Activated T-helper 1 cell treated with anti-CD3 and anti-CD28 coated beads, Interleukin-12 subunit alpha, Interleukin-12 subunit beta, Interleukin-2, Interleukin-4 antibody, amounts not matched to agents 30 ng/mL and 10 ng/mL and 1 ng/mL, durations not matched to agents 14 hours and 24 hours and 36 hours (primary cell): ENCODE measurements at regions not wholly inside any gene's neighbourhood (a gene's known extent, or its start where the extent isn't known, plus 50 kb on each side); places are given as distances from the start of the nearest gene placed in this dataset.

ENCODE experiments used
- DNase-seq: peaks from one replicate; pipeline ENCODE4 v3.0.0; 2021; ENCODE audit warnings: low spot score
- H3K27ac Mint-ChIP-seq: one replicate; pipeline ENCODE4 v1.8.0; 2021; ENCODE audit warnings: mild to moderate bottlenecking, mixed read lengths
- H3K27me3 Mint-ChIP-seq: one replicate; pipeline ENCODE4 v1.8.0; 2022; ENCODE audit warnings: mild to moderate bottlenecking, moderate library complexity, mixed read lengths; ENCODE audit not compliant: insufficient read depth
- H3K36me3 Mint-ChIP-seq: one replicate; pipeline ENCODE4 v1.8.0; 2021; ENCODE audit warnings: low read depth, mixed read lengths
- H3K4me1 Mint-ChIP-seq: one replicate; pipeline ENCODE4 v1.8.0; 2021; ENCODE audit warnings: low read depth, mixed read lengths
- H3K4me3 Mint-ChIP-seq: one replicate; pipeline ENCODE4 v1.8.0; 2021; ENCODE audit warnings: mild to moderate bottlenecking, moderate library complexity, mixed read lengths
- H3K9me3 Mint-ChIP-seq: one replicate; pipeline ENCODE4 v1.8.0; 2021; ENCODE audit warnings: mixed read lengths
- intact Hi-C: fragments of 100-400 bp; cut with micrococcal nuclease; formaldehyde crosslinking; loops from one replicate; pipeline ENCODE4 v1.15.1; 2024

- intact Hi-C loops, result no loop called here
- H3K27ac Mint-ChIP-seq, result no peak overlapping the region
Observed at GRCh38 chr7:126378642-126379041, 874.1 kb downstream of the GRM8 start.

DNA sequence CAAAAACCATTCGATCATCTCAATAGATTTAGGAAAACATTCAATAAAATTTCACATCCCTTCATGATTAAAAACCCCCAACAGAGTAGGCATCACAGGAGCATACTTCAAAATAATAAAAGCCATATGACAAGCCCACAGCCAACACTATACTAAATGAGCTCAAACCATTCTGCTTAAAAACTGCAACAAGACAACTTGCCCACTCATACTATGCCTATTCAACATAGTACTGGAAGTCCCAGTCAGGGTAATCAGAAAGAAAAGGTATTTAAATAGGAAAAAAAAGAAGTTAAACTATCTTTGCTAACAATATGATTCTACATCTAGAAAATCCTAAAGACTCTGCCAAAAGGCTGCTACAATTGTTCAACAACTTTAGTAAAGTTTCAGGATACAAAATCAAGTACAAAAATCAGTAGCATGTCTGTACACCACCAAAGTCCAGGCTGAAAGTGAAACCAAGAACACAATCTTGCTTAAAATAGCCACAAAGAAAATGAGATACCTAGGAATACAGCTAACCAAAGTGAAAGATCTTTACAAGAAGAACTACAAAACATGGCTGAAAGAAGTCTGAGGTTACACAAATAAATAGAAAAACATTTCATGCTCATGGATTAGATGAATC lies 882.6 kb downstream of the GRM8 start:
- Mint-ChIP-seq H3K36me3 (no peaks in the 10 kb centered on the region), H3K27me3 (no peaks in the 10 kb centered on the region)

More at GRCh38 chr7:126378642-126379041, 874.1 kb downstream of the GRM8 start:
- H3K9me3 Mint-ChIP-seq, result no peaks in the 10 kb centered on the region
- DNase-seq, result no peak
- H3K4me1 Mint-ChIP-seq, result no peaks in the 10 kb centered on the region
- H3K4me3 Mint-ChIP-seq, result no peak overlapping the region
- no peaks in the 10 kb centered on the region for H3K27me3 Mint-ChIP-seq
- no peaks in the 10 kb centered on the region for H3K36me3 Mint-ChIP-seq

GRCh38 chr7:126362746-126363145 lies 890.0 kb downstream of the GRM8 start:
- no peak for DNase-seq
- Mint-ChIP-seq H3K9me3 (no peaks in the 10 kb centered on the region), H3K27me3 (no peaks in the 10 kb centered on the region), H3K27ac (no peak overlapping the region), H3K4me1 (no peaks in the 10 kb centered on the region), H3K36me3 (no peaks in the 10 kb centered on the region), H3K4me3 (no peak overlapping the region)
- intact Hi-C loops, result no loop called here

More for the DNA sequence above, 882.6 kb downstream of the GRM8 start:
- DNase-seq, result no peak
- Mint-ChIP-seq H3K4me3 (no peak overlapping the region), H3K9me3 (no peaks in the 10 kb centered on the region), H3K4me1 (no peaks in the 10 kb centered on the region), H3K27ac (no peak overlapping the region)
- intact Hi-C loops, result no loop called here

DNA sequence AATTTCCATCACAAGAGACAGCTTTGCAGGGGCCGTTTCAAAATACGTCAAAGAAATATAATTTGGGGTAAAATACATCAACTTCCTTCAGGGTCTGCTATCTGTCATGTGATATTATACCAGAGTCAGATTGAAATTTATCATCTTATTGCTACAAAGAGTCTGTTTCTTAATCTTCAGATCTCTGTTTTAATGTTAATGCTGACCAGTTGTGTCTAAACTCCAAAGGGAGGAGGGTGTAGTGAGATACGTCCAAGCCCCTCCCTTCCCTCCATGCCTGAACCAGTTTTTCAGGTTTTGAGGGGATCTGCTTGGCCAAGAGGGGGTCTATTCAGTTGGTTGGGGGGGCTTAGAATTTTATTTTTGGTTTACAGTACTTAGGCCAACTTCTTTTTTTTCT lies 891.6 kb downstream of the GRM8 start:
- Mint-ChIP-seq H3K27me3 (no peaks in the 10 kb centered on the region), H3K4me3 (no peak overlapping the region), H3K36me3 (no peaks in the 10 kb centered on the region), H3K27ac (no peak overlapping the region), H3K9me3 (no peaks in the 10 kb centered on the region), H3K4me1 (no peaks in the 10 kb centered on the region)
- DNase-seq, result no peak
- intact Hi-C loops, result no loop called here

- Mint-ChIP-seq H3K4me3 (no peak overlapping the region), H3K27ac (no peak overlapping the region), H3K36me3 (no peaks in the 10 kb centered on the region), H3K4me1 (no peaks in the 10 kb centered on the region), H3K27me3 (no peaks in the 10 kb centered on the region), H3K9me3 (peaks cover 3% of the 10 kb centered on the region)
- DNase-seq, result no peak
- intact Hi-C loops, result no loop called here
Observed at GRCh38 chr7:126339813-126340212, 912.9 kb downstream of the GRM8 start.

GRCh38 chr7:126305671-126306070 lies 947.1 kb downstream of the GRM8 start:
- intact Hi-C loops, result no loop called here
- no peaks in the 10 kb centered on the region for H3K36me3 Mint-ChIP-seq
- no peaks in the 10 kb centered on the region for H3K27me3 Mint-ChIP-seq
- H3K9me3 Mint-ChIP-seq, result peaks cover 4% of the 10 kb centered on the region
- no peak overlapping the region for H3K27ac Mint-ChIP-seq
- DNase-seq, result no peak
- no peak overlapping the region for H3K4me3 Mint-ChIP-seq
- H3K4me1 Mint-ChIP-seq, result no peaks in the 10 kb centered on the region

DNA sequence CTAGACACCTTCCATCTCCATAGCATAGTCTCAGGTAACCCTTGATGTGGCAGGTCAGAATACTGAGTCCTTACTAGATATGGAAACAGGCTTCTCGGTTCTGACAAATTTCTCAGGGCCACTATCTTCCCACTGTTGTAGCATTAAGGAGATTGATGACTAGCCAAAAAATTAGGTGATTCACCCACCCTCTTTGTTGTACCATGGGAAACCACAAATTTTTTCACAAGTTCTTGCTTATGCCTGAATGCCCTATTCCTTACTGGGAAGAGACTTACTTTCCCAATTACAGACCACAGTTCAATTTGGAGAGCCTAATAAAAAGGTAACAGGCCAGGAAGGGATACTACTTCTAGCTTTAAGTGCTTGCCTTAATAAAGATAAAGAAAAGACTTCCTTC lies 948.8 kb downstream of the GRM8 start:
- no peaks in the 10 kb centered on the region for H3K36me3 Mint-ChIP-seq
- DNase-seq, result no peak
- intact Hi-C loops, result no loop called here
- H3K27ac Mint-ChIP-seq, result no peak overlapping the region
- H3K9me3 Mint-ChIP-seq, result peaks cover 4% of the 10 kb centered on the region
- no peaks in the 10 kb centered on the region for H3K27me3 Mint-ChIP-seq
- no peaks in the 10 kb centered on the region for H3K4me1 Mint-ChIP-seq
- H3K4me3 Mint-ChIP-seq, result no peak overlapping the region

DNA sequence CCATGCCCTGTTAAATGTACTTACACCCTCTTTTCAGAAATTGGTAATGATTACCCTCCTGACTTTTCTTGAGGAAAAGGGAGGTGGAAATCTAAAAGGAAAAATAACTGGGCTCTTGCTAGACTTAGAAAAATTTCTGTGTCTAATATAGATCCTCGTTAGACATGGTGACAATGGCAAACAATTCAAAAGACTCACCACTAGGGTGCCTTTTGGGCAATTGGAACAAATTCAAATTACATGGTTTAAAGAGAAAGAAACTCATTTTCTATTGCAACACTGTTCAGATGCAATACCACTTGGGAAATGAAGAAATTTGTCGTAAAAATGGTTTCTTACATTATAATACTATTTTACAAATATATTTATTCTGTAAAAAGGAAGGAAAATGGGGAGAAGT lies 950.1 kb downstream of the GRM8 start:
- Mint-ChIP-seq H3K9me3 (peaks cover 11% of the 10 kb centered on the region), H3K27me3 (no peaks in the 10 kb centered on the region), H3K36me3 (no peaks in the 10 kb centered on the region), H3K27ac (no peak overlapping the region), H3K4me3 (no peak overlapping the region), H3K4me1 (no peaks in the 10 kb centered on the region)
- no peak for DNase-seq
- intact Hi-C loops, result no loop called here

GRCh38 chr7:126286317-126286716 lies 966.4 kb downstream of the GRM8 start:
- Mint-ChIP-seq H3K4me1 (no peaks in the 10 kb centered on the region), H3K9me3 (no peaks in the 10 kb centered on the region), H3K4me3 (no peak overlapping the region), H3K27ac (no peak overlapping the region), H3K27me3 (no peaks in the 10 kb centered on the region), H3K36me3 (no peaks in the 10 kb centered on the region)
- no peak for DNase-seq
- intact Hi-C loops, result no loop called here

DNA sequence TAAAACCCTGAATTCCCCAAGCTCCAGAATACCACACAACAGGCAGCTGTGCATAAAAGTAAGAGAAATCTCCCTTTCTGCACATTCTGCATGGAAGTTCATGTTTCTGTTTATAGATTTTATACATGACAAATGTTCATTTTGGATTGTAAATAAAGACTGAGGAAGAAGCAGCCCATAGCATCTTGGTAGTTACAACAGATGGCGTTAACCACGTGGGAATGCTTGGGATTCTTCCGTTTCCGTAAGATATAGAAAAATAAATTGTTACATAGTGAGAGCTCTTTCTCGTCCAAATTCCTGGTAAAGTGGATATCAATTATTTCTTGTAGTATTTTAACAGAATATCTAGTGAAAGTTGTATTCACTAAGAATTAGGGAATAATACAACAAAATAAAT lies 1016.5 kb downstream of the GRM8 start:
- DNase-seq, result no peak
- H3K27ac Mint-ChIP-seq, result no peak overlapping the region
- no peaks in the 10 kb centered on the region for H3K36me3 Mint-ChIP-seq
- H3K27me3 Mint-ChIP-seq, result no peaks in the 10 kb centered on the region
- intact Hi-C loops, result no loop called here
- no peaks in the 10 kb centered on the region for H3K4me1 Mint-ChIP-seq
- H3K4me3 Mint-ChIP-seq, result no peak overlapping the region
- peaks cover 7% of the 10 kb centered on the region for H3K9me3 Mint-ChIP-seq

DNA sequence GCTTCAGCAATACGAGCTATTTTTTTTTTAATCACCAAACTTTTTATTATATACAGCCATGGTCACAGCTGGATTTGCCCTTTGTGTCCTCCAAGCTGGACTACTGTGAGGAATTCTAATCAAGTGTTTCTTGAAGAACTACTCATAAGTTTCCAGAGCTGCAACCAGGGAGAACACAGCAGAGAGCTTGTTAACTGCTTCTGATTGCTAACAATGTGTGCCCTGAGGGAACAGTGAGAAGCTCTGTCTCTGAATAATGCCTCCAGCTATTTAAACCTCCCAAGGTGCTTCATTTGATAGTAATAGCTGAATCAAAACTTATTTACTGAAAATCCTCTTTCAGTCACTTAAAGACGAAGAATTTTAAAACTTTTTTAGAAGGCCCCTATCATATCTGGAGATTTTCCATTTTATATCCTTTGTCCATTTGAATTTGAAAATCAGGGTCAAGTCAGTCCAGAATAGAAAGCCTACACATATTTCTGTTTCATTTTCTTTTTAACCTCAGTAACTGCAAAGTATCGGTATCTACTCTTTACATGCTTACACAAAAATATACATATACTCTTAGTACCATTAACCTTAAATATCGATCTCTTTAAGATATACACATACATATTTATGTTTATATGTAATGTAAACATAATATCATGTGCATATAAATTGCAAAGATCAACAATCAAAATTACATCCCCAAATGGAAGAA lies 1024.2 kb downstream of the GRM8 start:
- Mint-ChIP-seq H3K36me3 (no peaks in the 10 kb centered on the region), H3K4me1 (no peaks in the 10 kb centered on the region), H3K4me3 (no peak overlapping the region), H3K27ac (no peak overlapping the region), H3K9me3 (no peaks in the 10 kb centered on the region), H3K27me3 (no peaks in the 10 kb centered on the region)
- intact Hi-C loops, result no loop called here
- no peak for DNase-seq

DNA sequence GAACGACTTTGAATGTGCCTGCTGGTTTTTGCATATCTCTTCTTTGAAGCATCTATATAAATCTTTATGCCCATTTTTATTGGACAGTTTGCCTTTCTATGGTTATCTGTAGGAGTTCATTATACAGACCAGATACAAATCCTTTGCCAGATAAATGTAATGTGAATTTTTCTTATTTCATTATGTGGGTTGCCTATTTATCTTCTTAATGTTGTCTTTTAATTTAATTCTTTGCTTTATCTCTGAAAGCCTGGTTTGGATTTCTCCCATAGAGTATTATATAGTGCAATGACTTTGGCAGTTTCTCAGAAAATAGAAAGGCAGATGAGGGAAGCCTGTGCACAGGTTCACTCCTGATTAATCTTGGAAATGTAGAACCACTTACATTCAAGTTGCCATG lies 1025.1 kb downstream of the GRM8 start:
- intact Hi-C loops, result no loop called here
- no peaks in the 10 kb centered on the region for H3K4me1 Mint-ChIP-seq
- no peak overlapping the region for H3K4me3 Mint-ChIP-seq
- no peak for DNase-seq
- peaks cover 4% of the 10 kb centered on the region for H3K9me3 Mint-ChIP-seq
- no peaks in the 10 kb centered on the region for H3K27me3 Mint-ChIP-seq
- no peaks in the 10 kb centered on the region for H3K36me3 Mint-ChIP-seq
- no peak overlapping the region for H3K27ac Mint-ChIP-seq

GRCh38 chr7:126227055-126227454 lies 1025.7 kb downstream of the GRM8 start:
- no peaks in the 10 kb centered on the region for H3K36me3 Mint-ChIP-seq

DNA sequence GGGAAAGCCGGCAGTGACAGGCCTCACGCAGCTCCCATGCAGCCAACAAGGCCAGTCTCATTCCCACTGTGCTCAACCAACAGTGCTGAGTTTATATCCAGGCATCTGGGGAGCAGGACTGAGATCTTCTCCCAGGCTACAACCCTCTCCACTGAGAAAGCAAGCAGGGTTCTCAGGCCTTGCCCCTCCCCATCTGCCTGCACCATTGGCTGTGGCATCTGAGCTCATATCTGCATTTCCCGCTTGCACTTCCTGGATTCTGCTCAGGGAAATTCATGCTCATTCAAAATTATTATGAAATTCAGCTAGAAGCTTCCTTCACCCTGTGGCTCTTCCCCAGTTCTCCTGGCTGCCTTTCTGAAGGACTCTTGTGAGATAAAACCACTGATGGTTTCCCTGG lies 1029.0 kb downstream of the GRM8 start:
- H3K36me3 Mint-ChIP-seq, result no peaks in the 10 kb centered on the region
- intact Hi-C loops, result no loop called here
- peaks cover 7% of the 10 kb centered on the region for H3K9me3 Mint-ChIP-seq
- H3K4me1 Mint-ChIP-seq, result no peaks in the 10 kb centered on the region
- no peak for DNase-seq
- H3K27me3 Mint-ChIP-seq, result no peaks in the 10 kb centered on the region
- H3K4me3 Mint-ChIP-seq, result no peak overlapping the region
- H3K27ac Mint-ChIP-seq, result no peak overlapping the region

More at GRCh38 chr7:126227055-126227454, 1025.7 kb downstream of the GRM8 start:
- intact Hi-C loops, result no loop called here
- Mint-ChIP-seq H3K4me1 (no peaks in the 10 kb centered on the region), H3K27me3 (no peaks in the 10 kb centered on the region), H3K9me3 (peaks cover 4% of the 10 kb centered on the region), H3K27ac (no peak overlapping the region), H3K4me3 (no peak overlapping the region)
- no peak for DNase-seq
